ENCODE measurements at regions not wholly inside any gene's neighbourhood (a gene's known extent, or its start where the extent isn't known, plus 50 kb on each side); places are given as distances from the start of the nearest gene placed in this dataset.

DNA sequence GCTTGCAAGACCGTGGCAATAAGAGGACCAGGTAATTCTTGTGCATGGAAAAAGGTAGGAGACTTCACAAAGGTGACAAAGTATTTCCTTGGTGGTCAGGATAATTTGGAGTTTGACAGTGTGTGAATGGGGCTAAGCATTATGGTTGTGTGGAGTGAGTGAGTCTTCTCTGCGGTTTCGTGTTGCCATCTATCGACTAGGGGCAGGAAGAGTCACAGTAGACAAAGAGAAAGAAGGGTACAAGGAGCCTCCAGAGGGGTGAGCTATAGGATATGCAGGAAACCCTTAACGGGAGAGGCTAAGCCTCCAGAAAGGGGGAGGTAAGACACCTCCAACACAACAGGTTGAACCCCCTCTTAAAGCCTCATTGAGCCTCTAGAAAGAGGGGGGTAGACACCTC is 64.0 kb upstream of the RANBP6 start:
- H3K36me3 ChIP-seq (ENCODE audit: control insufficient read depth in 4 of 4, insufficient read depth in 4 of 4, low read length in 3 of 4): no peaks in the 10 kb centered on the region
- POLR2A ChIA-PET: no interaction called here
- H3K27ac ChIP-seq (ENCODE audit: insufficient read depth in 1 of 2, low read depth in 1 of 2, low read length in 2 of 2, poor library complexity in 1 of 2, severe bottlenecking in 2 of 2): no peak overlapping the region
- 100% methylated on average over 3 of the region's 5 CpGs for WGBS (ENCODE audit: insufficient coverage)
- CTCF ChIA-PET: no interaction called here
- H3K9me3 ChIP-seq (ENCODE audit: control extremely low read depth in 1 of 5, control insufficient read depth in 4 of 5, insufficient read depth in 2 of 5, low read depth in 1 of 5, low read length in 4 of 5): no peaks in the 10 kb centered on the region
- no peaks in the 10 kb centered on the region for H3K27me3 ChIP-seq (replicated peaks in 2 of 5; ENCODE audit: control insufficient read depth in 4 of 5, insufficient read depth in 5 of 5, low read length in 4 of 5)
- peak overlapping the region in 3 of 7 experiments; percentile 63 to 79 (median 75) for H3K4me3 ChIP-seq (ENCODE audit: control insufficient read depth in 1 of 7, extremely low read depth in 1 of 7, insufficient read depth in 4 of 7, low read depth in 2 of 7, low read length in 6 of 7)
- DNase-seq: no peak
- peaks cover 0 to 7% (median 0%) of the 10 kb centered on the region in 4 experiments for H3K4me1 ChIP-seq (ENCODE audit: control extremely low read depth in 1 of 4, control insufficient read depth in 4 of 4, insufficient read depth in 4 of 4, low read length in 3 of 4)

- ChIA-PET POLR2A (interaction anchor here (0.5 kb wide), 1 partner anchor 1284 kb away, joined by 3 read pairs; no protein-coding TSS in a partner anchor), CTCF (no interaction called here)
- Histone ChIP-seq H3K4me3 (ENCODE audit: control insufficient read depth in 1 of 7, extremely low read depth in 1 of 7, insufficient read depth in 4 of 7, low read depth in 2 of 7, low read length in 6 of 7) (no peak overlapping the region), H3K27me3 (replicated peaks in 2 of 5; ENCODE audit: control insufficient read depth in 4 of 5, insufficient read depth in 5 of 5, low read length in 4 of 5) (no peaks in the 10 kb centered on the region), H3K9me3 (ENCODE audit: control extremely low read depth in 1 of 5, control insufficient read depth in 4 of 5, insufficient read depth in 2 of 5, low read depth in 1 of 5, low read length in 4 of 5) (no peaks in the 10 kb centered on the region), H3K4me1 (ENCODE audit: control extremely low read depth in 1 of 4, control insufficient read depth in 4 of 4, insufficient read depth in 4 of 4, low read length in 3 of 4) (peaks cover 0 to 7% (median 0%) of the 10 kb centered on the region in 4 experiments), H3K27ac (ENCODE audit: insufficient read depth in 1 of 2, low read depth in 1 of 2, low read length in 2 of 2, poor library complexity in 1 of 2, severe bottlenecking in 2 of 2) (no peak overlapping the region), H3K36me3 (ENCODE audit: control insufficient read depth in 4 of 4, insufficient read depth in 4 of 4, low read length in 3 of 4) (no peaks in the 10 kb centered on the region)
- 98% methylated on average over 4 of the region's 5 CpGs for WGBS (ENCODE audit: insufficient coverage)
- peak in 2 of 3 donors; percentile 14 to 48 for DNase-seq
Measured at GRCh38 chr9:6078382-6079105, 63.1 kb upstream of the RANBP6 start.

- POLR2A ChIA-PET: no interaction called here
- Histone ChIP-seq H3K27me3 (replicated peaks in 2 of 5; ENCODE audit: control insufficient read depth in 4 of 5, insufficient read depth in 5 of 5, low read length in 4 of 5) (no peaks in the 10 kb centered on the region), H3K9me3 (ENCODE audit: control extremely low read depth in 1 of 5, control insufficient read depth in 4 of 5, insufficient read depth in 2 of 5, low read depth in 1 of 5, low read length in 4 of 5) (no peaks in the 10 kb centered on the region), H3K36me3 (ENCODE audit: control insufficient read depth in 4 of 4, insufficient read depth in 4 of 4, low read length in 3 of 4) (no peaks in the 10 kb centered on the region), H3K4me1 (ENCODE audit: control extremely low read depth in 1 of 4, control insufficient read depth in 4 of 4, insufficient read depth in 4 of 4, low read length in 3 of 4) (peaks cover 0 to 7% (median 0%) of the 10 kb centered on the region in 4 experiments), H3K27ac (ENCODE audit: insufficient read depth in 1 of 2, low read depth in 1 of 2, low read length in 2 of 2, poor library complexity in 1 of 2, severe bottlenecking in 2 of 2) (no peak overlapping the region), H3K4me3 (ENCODE audit: control insufficient read depth in 1 of 7, extremely low read depth in 1 of 7, insufficient read depth in 4 of 7, low read depth in 2 of 7, low read length in 6 of 7) (no peak overlapping the region)
- DNase-seq: no peak
- 100% methylated on average over 5 of the region's 6 CpGs for WGBS (ENCODE audit: insufficient coverage)
- CTCF ChIA-PET: interaction anchor here (0.5 kb wide), 1 partner anchor 43 kb away, joined by 3 read pairs; no protein-coding TSS in a partner anchor
Measured at GRCh38 chr9:6076851-6077250, 61.4 kb upstream of the RANBP6 start.

DNA sequence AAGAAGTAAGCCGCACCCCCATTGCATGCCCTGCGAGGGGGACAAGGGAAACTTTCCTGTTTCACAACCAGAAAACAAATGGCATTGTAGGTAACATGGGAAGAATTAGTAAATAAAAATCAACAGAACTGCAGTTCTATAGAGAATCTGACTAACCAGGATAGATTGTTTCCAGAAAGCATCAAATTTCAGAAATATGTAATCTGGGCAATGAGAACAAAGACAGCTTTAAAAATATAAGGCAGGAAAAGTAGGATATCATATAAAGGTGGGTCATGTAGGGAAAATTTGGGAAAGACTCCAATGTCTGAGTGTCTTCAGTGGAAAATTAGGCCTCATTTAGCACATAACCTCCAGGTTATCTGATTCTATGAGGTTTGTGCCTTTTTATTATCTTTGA is 58.3 kb upstream of the RANBP6 start:
- Histone ChIP-seq H3K4me3 (ENCODE audit: control insufficient read depth in 1 of 7, extremely low read depth in 1 of 7, insufficient read depth in 4 of 7, low read depth in 2 of 7, low read length in 6 of 7) (no peak overlapping the region), H3K9me3 (ENCODE audit: control extremely low read depth in 1 of 5, control insufficient read depth in 4 of 5, insufficient read depth in 2 of 5, low read depth in 1 of 5, low read length in 4 of 5) (peaks cover 0 to 3% (median 0%) of the 10 kb centered on the region in 5 experiments), H3K27ac (ENCODE audit: insufficient read depth in 1 of 2, low read depth in 1 of 2, low read length in 2 of 2, poor library complexity in 1 of 2, severe bottlenecking in 2 of 2) (no peak overlapping the region), H3K4me1 (ENCODE audit: control extremely low read depth in 1 of 4, control insufficient read depth in 4 of 4, insufficient read depth in 4 of 4, low read length in 3 of 4) (peaks cover 0 to 6% (median 2%) of the 10 kb centered on the region in 4 experiments), H3K27me3 (replicated peaks in 2 of 5; ENCODE audit: control insufficient read depth in 4 of 5, insufficient read depth in 5 of 5, low read length in 4 of 5) (no peaks in the 10 kb centered on the region), H3K36me3 (ENCODE audit: control insufficient read depth in 4 of 4, insufficient read depth in 4 of 4, low read length in 3 of 4) (no peaks in the 10 kb centered on the region)
- ChIA-PET POLR2A (no interaction called here), CTCF (no interaction called here)
- DNase-seq: no peak
- WGBS (ENCODE audit: insufficient coverage): 100% methylated on average over 1 of the region's 2 CpGs

GRCh38 chr9:6072865-6073264 is 57.4 kb upstream of the RANBP6 start:
- 100% methylated on average over 6 of the region's 7 CpGs for WGBS (ENCODE audit: insufficient coverage)
- H3K4me1 ChIP-seq (ENCODE audit: control extremely low read depth in 1 of 4, control insufficient read depth in 4 of 4, insufficient read depth in 4 of 4, low read length in 3 of 4): peaks cover 0 to 9% (median 5%) of the 10 kb centered on the region in 4 experiments
- H3K4me3 ChIP-seq (ENCODE audit: control insufficient read depth in 1 of 7, extremely low read depth in 1 of 7, insufficient read depth in 4 of 7, low read depth in 2 of 7, low read length in 6 of 7): no peak overlapping the region
- POLR2A ChIA-PET: no interaction called here
- H3K9me3 ChIP-seq (ENCODE audit: control extremely low read depth in 1 of 5, control insufficient read depth in 4 of 5, insufficient read depth in 2 of 5, low read depth in 1 of 5, low read length in 4 of 5): peaks cover 0 to 3% (median 0%) of the 10 kb centered on the region in 5 experiments
- DNase-seq: no peak
- no peaks in the 10 kb centered on the region for H3K36me3 ChIP-seq (ENCODE audit: control insufficient read depth in 4 of 4, insufficient read depth in 4 of 4, low read length in 3 of 4)
- CTCF ChIA-PET: no interaction called here
- no peak overlapping the region for H3K27ac ChIP-seq (ENCODE audit: insufficient read depth in 1 of 2, low read depth in 1 of 2, low read length in 2 of 2, poor library complexity in 1 of 2, severe bottlenecking in 2 of 2)
- no peaks in the 10 kb centered on the region for H3K27me3 ChIP-seq (replicated peaks in 2 of 5; ENCODE audit: control insufficient read depth in 4 of 5, insufficient read depth in 5 of 5, low read length in 4 of 5)

DNA sequence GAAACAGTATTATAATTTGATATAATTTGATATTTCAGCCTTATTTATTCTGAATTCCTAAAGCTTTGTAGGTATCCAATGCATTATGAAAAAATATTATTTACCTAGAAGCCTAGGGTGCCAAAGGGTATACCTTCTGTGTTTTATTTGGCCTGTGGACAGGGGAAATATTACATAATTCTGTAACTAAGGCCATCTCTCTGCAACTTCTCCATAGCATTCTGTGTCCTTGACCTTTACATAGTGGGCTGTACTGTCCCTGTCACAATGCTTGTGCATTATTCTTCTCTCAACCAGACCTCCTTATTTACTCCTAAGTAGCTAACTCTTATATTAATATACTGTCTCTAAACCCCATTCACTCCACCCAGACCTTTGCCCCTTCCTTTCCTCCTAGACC is 57.0 kb upstream of the RANBP6 start:
- H3K4me3 ChIP-seq (ENCODE audit: control insufficient read depth in 1 of 7, extremely low read depth in 1 of 7, insufficient read depth in 4 of 7, low read depth in 2 of 7, low read length in 6 of 7): no peak overlapping the region
- POLR2A ChIA-PET: no interaction called here
- H3K4me1 ChIP-seq (ENCODE audit: control extremely low read depth in 1 of 4, control insufficient read depth in 4 of 4, insufficient read depth in 4 of 4, low read length in 3 of 4): peaks cover 0 to 9% (median 5%) of the 10 kb centered on the region in 4 experiments
- H3K9me3 ChIP-seq (ENCODE audit: control extremely low read depth in 1 of 5, control insufficient read depth in 4 of 5, insufficient read depth in 2 of 5, low read depth in 1 of 5, low read length in 4 of 5): peaks cover 0 to 3% (median 0%) of the 10 kb centered on the region in 5 experiments
- CTCF ChIA-PET: interaction anchor here (1.7 kb wide), 1 partner anchor 10 kb away, joined by 4 read pairs; no protein-coding TSS in a partner anchor
- H3K36me3 ChIP-seq (ENCODE audit: control insufficient read depth in 4 of 4, insufficient read depth in 4 of 4, low read length in 3 of 4): no peaks in the 10 kb centered on the region
- DNase-seq: no peak
- H3K27ac ChIP-seq (ENCODE audit: insufficient read depth in 1 of 2, low read depth in 1 of 2, low read length in 2 of 2, poor library complexity in 1 of 2, severe bottlenecking in 2 of 2): no peak overlapping the region
- H3K27me3 ChIP-seq (replicated peaks in 2 of 5; ENCODE audit: control insufficient read depth in 4 of 5, insufficient read depth in 5 of 5, low read length in 4 of 5): no peaks in the 10 kb centered on the region

DNA sequence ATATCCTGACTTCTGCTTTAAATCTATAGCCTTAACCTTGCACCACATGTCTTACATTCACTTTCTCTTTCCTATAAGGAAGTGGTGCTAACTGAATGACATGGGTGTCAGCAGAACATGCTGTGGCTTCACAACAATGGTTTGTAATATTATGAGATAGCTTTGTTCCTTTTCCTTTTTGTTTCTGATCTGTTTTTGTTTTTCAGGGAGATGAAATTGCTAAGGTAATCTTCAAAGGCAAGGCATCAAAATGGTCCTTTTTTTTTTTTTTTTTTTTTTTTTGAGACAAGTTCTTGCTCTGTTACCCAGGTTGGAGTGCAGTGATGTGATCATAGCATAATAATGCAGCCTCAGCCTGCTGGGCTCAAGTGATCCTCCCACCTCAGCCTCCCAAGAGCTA is 53.6 kb upstream of the RANBP6 start:
- no peak overlapping the region for H3K27ac ChIP-seq (ENCODE audit: insufficient read depth in 1 of 2, low read depth in 1 of 2, low read length in 2 of 2, poor library complexity in 1 of 2, severe bottlenecking in 2 of 2)
- H3K36me3 ChIP-seq (ENCODE audit: control insufficient read depth in 4 of 4, insufficient read depth in 4 of 4, low read length in 3 of 4): no peaks in the 10 kb centered on the region
- CTCF ChIA-PET: interaction anchor here (0.9 to 1.6 kb wide), 3 partner anchors 12 to 38 kb away, joined by 3 to 4 read pairs (median 4); no protein-coding TSS in a partner anchor

More for the DNA sequence above, 53.6 kb upstream of the RANBP6 start:
- peak; percentile 48 to 91 (median 82) for DNase-seq
- Histone ChIP-seq H3K4me3 (ENCODE audit: control insufficient read depth in 1 of 7, extremely low read depth in 1 of 7, insufficient read depth in 4 of 7, low read depth in 2 of 7, low read length in 6 of 7) (no peak overlapping the region), H3K9me3 (ENCODE audit: control extremely low read depth in 1 of 5, control insufficient read depth in 4 of 5, insufficient read depth in 2 of 5, low read depth in 1 of 5, low read length in 4 of 5) (peaks cover 0 to 3% (median 1%) of the 10 kb centered on the region in 5 experiments), H3K4me1 (ENCODE audit: control extremely low read depth in 1 of 4, control insufficient read depth in 4 of 4, insufficient read depth in 4 of 4, low read length in 3 of 4) (peaks cover 0 to 9% (median 5%) of the 10 kb centered on the region in 4 experiments), H3K27me3 (replicated peaks in 2 of 5; ENCODE audit: control insufficient read depth in 4 of 5, insufficient read depth in 5 of 5, low read length in 4 of 5) (no peaks in the 10 kb centered on the region)
- POLR2A ChIA-PET: no interaction called here

All from common myeloid progenitor, CD34-positive (primary cell).